ENCODE measurements at regions not wholly inside any gene's neighbourhood (a gene's known extent, or its start where the extent isn't known, plus 50 kb on each side); places are given as distances from the start of the nearest gene placed in this dataset.

GRCh38 chr18:61749546-61749945 is 143.3 kb downstream of the RNF152 start:
- TF ChIP-seq POLR2AphosphoS5 (IDR thresholded peaks at IDR 0.05; ENCODE audit: insufficient read depth in 1 of 2, low read depth in 1 of 2) (no peak), CTCF (IDR thresholded peaks at IDR 0.05) (no peak), POLR2A (IDR thresholded peaks at IDR 0.05) (no peak)

Data from vagina (tissue), 2 donors.